Lung (tissue), 11 donors: ENCODE measurements at regions not wholly inside any gene's neighbourhood (a gene's known extent, or its start where the extent isn't known, plus 50 kb on each side); places are given as distances from the start of the nearest gene placed in this dataset.

Experiments used
- ATAC-seq: fragments of 200-7000 bp; cut with Tn5 transposase; one replicate; pipeline ENCODE4 v1.9.1; 2020; ENCODE audit warnings: moderate number of reproducible peaks; ENCODE audit not compliant: insufficient read depth, low FRiP score
- DNase-seq, 3 donors: peaks; one replicate each; pipeline ENCODE4 v3.0.0-alpha.2; 2013 to 2017
- H3K27ac ChIP-seq, 2 donors: one replicate each; pipeline ENCODE4 v1.5.1; 2013; ENCODE audit warnings: mild to moderate bottlenecking in 2 of 2, moderate library complexity in 2 of 2, control low read depth in 1 of 2, inconsistent platforms in 1 of 2, low read depth in 1 of 2, low read length in 1 of 2
- H3K27me3 ChIP-seq, 3 donors: one replicate each; pipeline ENCODE4 v1.5.1; 2013; ENCODE audit warnings: low read length in 2 of 3; ENCODE audit not compliant: control insufficient read depth in 3 of 3, insufficient read depth in 3 of 3
- H3K36me3 ChIP-seq, 4 donors: one replicate each; pipeline ENCODE4 v1.5.1; 2013; ENCODE audit warnings: low read length in 4 of 4, mild to moderate bottlenecking in 1 of 4, moderate library complexity in 1 of 4; ENCODE audit not compliant: control insufficient read depth in 4 of 4, insufficient read depth in 4 of 4
- H3K4me1 ChIP-seq, 5 donors: one replicate each; pipeline ENCODE4 v1.5.1; 2013; ENCODE audit warnings: low read length in 5 of 5, mild to moderate bottlenecking in 2 of 5, moderate library complexity in 1 of 5; ENCODE audit not compliant: control insufficient read depth in 5 of 5, insufficient read depth in 5 of 5
- H3K4me3 ChIP-seq: one replicate; pipeline ENCODE4 v1.5.1; 2013; ENCODE audit warnings: mild to moderate bottlenecking, control low read depth, moderate library complexity
- H3K9ac ChIP-seq, 2 donors: one replicate each; pipeline ENCODE4 v1.5.1; 2013; ENCODE audit warnings: low read length in 2 of 2, control low read depth in 1 of 2; ENCODE audit not compliant: insufficient read depth in 1 of 2
- H3K9me3 ChIP-seq, 4 donors: one replicate each; pipeline ENCODE4 v1.5.1; 2013; ENCODE audit warnings: low read length in 3 of 4, mild to moderate bottlenecking in 1 of 4, moderate library complexity in 1 of 4; ENCODE audit not compliant: control insufficient read depth in 4 of 4, insufficient read depth in 3 of 4
- WGBS, 2 donors: extraction: QIAGEN DNeasy Blood & Tissue Kit; methylation state at CpG; one replicate each; pipeline ENCODE4 v1.1.7; 2013; 5-methylcytosine and 5-hydroxymethylcytosine counted together
- TF ChIP-seq, protein P1 (sequence below): IDR thresholded peaks from 2 replicates; pipeline ENCODE4 v1.5.1; 2012; ENCODE audit warnings: mild to moderate bottlenecking; ENCODE audit errors: control extremely low read depth, extremely low read depth
- donor health status: control.
- donor health status: control.
- donor health status: Bipolar disorder and iron deficiency.
- donor health status: healthy.
- donor health status: DM: yes; HTN: yes; CAD: no.

- peaks cover 0 to 11% (median 0%) of the 10 kb centered on the region in 5 donors for H3K4me1 ChIP-seq
- no peaks in the 10 kb centered on the region for H3K9me3 ChIP-seq
- H3K4me3 ChIP-seq, result no peak overlapping the region
- no peaks in the 10 kb centered on the region for H3K36me3 ChIP-seq
- H3K9ac ChIP-seq, result no peak overlapping the region
- peaks cover 2 to 8% (median 4%) of the 10 kb centered on the region in 3 donors for H3K27me3 ChIP-seq
- no peak for ATAC-seq
- DNase-seq, result no peak
- TF ChIP-seq, protein P1, sequence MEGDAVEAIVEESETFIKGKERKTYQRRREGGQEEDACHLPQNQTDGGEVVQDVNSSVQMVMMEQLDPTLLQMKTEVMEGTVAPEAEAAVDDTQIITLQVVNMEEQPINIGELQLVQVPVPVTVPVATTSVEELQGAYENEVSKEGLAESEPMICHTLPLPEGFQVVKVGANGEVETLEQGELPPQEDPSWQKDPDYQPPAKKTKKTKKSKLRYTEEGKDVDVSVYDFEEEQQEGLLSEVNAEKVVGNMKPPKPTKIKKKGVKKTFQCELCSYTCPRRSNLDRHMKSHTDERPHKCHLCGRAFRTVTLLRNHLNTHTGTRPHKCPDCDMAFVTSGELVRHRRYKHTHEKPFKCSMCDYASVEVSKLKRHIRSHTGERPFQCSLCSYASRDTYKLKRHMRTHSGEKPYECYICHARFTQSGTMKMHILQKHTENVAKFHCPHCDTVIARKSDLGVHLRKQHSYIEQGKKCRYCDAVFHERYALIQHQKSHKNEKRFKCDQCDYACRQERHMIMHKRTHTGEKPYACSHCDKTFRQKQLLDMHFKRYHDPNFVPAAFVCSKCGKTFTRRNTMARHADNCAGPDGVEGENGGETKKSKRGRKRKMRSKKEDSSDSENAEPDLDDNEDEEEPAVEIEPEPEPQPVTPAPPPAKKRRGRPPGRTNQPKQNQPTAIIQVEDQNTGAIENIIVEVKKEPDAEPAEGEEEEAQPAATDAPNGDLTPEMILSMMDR, result no peak
- no peak overlapping the region for H3K27ac ChIP-seq
Observed at GRCh38 chr2:66059332-66059731, 375.6 kb upstream of the MEIS1 start.

DNA sequence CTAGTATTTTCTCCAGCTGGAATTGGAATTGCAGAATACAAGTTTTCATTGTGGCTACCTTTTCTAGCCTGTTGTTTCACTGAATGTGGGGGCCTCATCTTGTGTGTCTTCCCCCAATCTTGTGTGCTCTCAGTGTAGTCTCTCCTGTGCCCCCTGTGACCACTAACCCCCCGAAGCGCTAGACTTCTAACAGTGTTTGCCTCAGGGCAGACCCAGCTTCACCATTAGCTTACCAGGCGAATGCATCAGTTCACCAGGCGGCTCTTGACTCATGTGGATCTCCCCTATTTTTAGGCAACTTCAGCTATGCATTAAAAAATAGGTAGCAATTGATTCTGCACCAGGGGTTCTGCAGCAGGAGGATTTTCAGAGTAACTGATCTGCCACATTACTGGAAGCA lies 376.2 kb upstream of the MEIS1 start:
- WGBS, 2 donors, result 90 to 91% methylated on average over 4 of the region's 4 CpGs
- TF ChIP-seq, protein P1, result no peak
- no peak for ATAC-seq

GRCh38 chr2:66057844-66058243 lies 377.1 kb upstream of the MEIS1 start:
- no peak for ATAC-seq

More for the DNA sequence above, 376.2 kb upstream of the MEIS1 start:
- no peaks in the 10 kb centered on the region for H3K9me3 ChIP-seq
- H3K9ac ChIP-seq, result no peak overlapping the region
- H3K27me3 ChIP-seq, result peaks cover 2 to 8% (median 4%) of the 10 kb centered on the region in 3 donors
- no peak overlapping the region for H3K27ac ChIP-seq
- DNase-seq, result no peak
- H3K4me1 ChIP-seq, result peaks cover 0 to 11% (median 0%) of the 10 kb centered on the region in 5 donors
- H3K36me3 ChIP-seq, result no peaks in the 10 kb centered on the region
- no peak overlapping the region for H3K4me3 ChIP-seq

More at GRCh38 chr2:66057844-66058243, 377.1 kb upstream of the MEIS1 start:
- DNase-seq, result no peak
- Histone ChIP-seq H3K27ac (no peak overlapping the region), H3K36me3 (no peaks in the 10 kb centered on the region), H3K4me3 (no peak overlapping the region), H3K9ac (no peak overlapping the region), H3K27me3 (peaks cover 2 to 8% (median 4%) of the 10 kb centered on the region in 3 donors), H3K4me1 (peaks cover 0 to 5% (median 0%) of the 10 kb centered on the region in 5 donors), H3K9me3 (no peaks in the 10 kb centered on the region)
- whole genome bisulfite sequencing, 2 donors, result 91% methylated on average over 1 of the region's 1 CpG
- TF ChIP-seq, protein P1, result no peak
